ENCODE measurements at regions not wholly inside any gene's neighbourhood (a gene's known extent, or its start where the extent isn't known, plus 50 kb on each side); places are given as distances from the start of the nearest gene placed in this dataset.

- DNase-seq (ENCODE audit: low read depth), result no peak
These were observed 341.6 kb upstream of the NT5C1B start for GRCh38 chr2:18930971-18931370.

GRCh38 chr2:18927525-18928232 lies 338.3 kb upstream of the NT5C1B start:
- DNase-seq (ENCODE audit: low read depth), result peak; percentile 6
- no peak overlapping the region for H3K4me3 ChIP-seq (ENCODE audit: low read depth, low read length)
- TF ChIP-seq, protein P1, sequence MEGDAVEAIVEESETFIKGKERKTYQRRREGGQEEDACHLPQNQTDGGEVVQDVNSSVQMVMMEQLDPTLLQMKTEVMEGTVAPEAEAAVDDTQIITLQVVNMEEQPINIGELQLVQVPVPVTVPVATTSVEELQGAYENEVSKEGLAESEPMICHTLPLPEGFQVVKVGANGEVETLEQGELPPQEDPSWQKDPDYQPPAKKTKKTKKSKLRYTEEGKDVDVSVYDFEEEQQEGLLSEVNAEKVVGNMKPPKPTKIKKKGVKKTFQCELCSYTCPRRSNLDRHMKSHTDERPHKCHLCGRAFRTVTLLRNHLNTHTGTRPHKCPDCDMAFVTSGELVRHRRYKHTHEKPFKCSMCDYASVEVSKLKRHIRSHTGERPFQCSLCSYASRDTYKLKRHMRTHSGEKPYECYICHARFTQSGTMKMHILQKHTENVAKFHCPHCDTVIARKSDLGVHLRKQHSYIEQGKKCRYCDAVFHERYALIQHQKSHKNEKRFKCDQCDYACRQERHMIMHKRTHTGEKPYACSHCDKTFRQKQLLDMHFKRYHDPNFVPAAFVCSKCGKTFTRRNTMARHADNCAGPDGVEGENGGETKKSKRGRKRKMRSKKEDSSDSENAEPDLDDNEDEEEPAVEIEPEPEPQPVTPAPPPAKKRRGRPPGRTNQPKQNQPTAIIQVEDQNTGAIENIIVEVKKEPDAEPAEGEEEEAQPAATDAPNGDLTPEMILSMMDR (IDR thresholded peaks at IDR 0.05; ENCODE audit: control insufficient read depth, extremely low read depth, insufficient read depth), result no peak

More at GRCh38 chr2:18930971-18931370, 341.6 kb upstream of the NT5C1B start:
- H3K4me3 ChIP-seq (ENCODE audit: low read depth, low read length), result no peak overlapping the region
- TF ChIP-seq, protein P1 (IDR thresholded peaks at IDR 0.05; ENCODE audit: control insufficient read depth, extremely low read depth, insufficient read depth), result no peak

DNA sequence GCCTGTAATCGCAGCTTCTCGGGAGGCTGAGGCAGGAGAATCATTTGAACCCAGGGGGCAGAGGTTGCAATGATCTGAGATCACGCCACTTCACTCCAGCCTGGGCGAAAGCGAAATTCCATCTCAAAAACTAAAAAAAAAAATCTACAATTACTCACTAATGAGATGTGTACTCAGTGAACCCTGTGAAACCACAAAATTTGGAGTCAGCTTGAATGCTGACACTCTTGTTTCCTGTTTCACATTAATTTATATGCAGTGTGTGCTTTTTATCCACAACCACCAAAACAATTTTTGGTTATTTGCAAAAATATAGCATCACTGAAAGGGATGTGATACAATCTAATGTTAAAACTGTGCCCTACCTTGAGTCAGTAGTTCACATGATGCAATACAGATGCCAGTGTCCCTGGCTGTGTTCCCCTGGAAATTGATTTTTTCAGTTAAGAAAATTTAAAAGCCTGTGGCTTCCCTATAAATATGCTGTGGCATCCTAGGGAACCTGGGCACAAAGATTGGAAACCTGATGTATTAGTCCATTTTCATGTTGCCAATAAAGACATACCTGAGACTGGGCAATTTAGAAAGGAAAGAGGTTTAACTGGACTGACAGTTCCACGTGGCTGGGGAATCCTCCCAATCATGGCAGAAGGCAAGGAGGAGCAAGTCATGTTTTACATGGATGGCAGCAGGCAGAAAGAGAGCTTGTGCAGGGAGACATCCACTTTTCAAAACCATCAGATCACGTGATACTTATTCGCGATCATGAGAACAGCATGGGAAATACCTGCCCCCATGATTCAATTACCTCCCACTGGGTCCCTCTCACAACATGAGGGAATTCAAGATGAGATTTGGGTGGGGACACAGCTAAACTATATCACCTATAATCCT lies 337.5 kb upstream of the NT5C1B start:
- no peak overlapping the region for H3K4me3 ChIP-seq (ENCODE audit: low read depth, low read length)
- TF ChIP-seq, protein P1 (IDR thresholded peaks at IDR 0.05; ENCODE audit: control insufficient read depth, extremely low read depth, insufficient read depth), result no peak
- DNase-seq (ENCODE audit: low read depth), result no peak

DNA sequence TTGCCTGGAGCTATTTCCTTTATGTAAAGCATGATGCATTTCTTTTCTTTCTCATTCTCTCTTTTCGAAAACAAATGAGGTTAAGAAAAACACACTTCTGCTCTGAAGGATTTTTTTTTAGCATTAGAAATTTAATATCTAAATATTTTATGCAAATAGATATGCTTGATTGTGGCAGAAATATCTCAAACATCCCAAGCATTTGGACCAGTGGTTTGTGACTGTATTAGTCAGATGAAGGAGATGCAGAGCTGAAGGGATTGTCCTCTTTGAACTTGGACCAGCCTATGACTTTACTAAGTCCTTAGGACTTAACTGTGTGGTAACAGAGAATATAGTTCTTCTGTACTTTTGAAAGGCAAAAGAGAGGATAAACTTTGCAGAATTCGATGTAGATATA lies 335.9 kb upstream of the NT5C1B start:
- H3K4me3 ChIP-seq (ENCODE audit: low read depth, low read length), result no peak overlapping the region
- no peak for DNase-seq (ENCODE audit: low read depth)
- TF ChIP-seq, protein P1 (IDR thresholded peaks at IDR 0.05; ENCODE audit: control insufficient read depth, extremely low read depth, insufficient read depth), result no peak

DNA sequence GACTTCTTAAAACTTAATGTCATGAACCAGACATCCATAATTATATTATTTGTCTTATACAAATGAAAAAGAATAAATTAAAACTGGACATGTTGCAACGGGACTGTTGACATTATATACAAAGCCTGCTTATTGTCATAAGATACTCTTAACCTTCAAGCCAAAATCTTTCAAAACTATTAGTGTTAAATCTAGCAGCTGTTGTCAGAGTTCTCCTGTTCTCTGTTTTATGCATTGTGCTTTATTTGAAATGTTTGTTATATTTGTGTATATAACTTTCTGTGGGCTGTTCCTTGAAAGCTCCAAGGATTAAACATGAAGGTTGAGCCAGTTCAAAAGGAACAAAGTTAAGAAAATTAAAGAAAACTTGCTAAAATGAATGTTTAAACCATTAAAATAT lies 335.5 kb upstream of the NT5C1B start:
- DNase-seq (ENCODE audit: low read depth), result no peak
- TF ChIP-seq, protein P1 (IDR thresholded peaks at IDR 0.05; ENCODE audit: control insufficient read depth, extremely low read depth, insufficient read depth), result no peak
- no peak overlapping the region for H3K4me3 ChIP-seq (ENCODE audit: low read depth, low read length)

DNA sequence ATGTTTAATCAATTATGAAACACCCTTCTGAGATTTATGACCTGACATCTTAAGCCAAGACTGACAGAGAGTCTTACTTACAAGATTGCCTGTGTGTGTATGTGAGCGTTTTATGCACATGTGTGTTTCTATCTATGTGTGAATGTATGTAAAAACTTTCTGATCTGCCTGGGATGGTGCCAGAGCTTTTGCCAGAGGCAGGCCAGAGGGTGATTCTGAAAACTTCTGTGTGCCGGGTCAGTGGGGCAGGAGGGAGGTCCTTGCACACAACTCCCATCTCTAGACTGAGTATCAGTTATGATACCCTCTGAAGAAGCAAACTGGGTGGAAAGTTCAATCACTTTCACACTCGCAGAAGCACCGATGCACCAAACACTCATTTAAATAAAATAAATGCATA lies 335.0 kb upstream of the NT5C1B start:
- H3K4me3 ChIP-seq (ENCODE audit: low read depth, low read length), result no peak overlapping the region
- TF ChIP-seq, protein P1 (IDR thresholded peaks at IDR 0.05; ENCODE audit: control insufficient read depth, extremely low read depth, insufficient read depth), result no peak
- DNase-seq (ENCODE audit: low read depth), result no peak
